ENCODE measurements at regions not wholly inside any gene's neighbourhood (a gene's known extent, or its start where the extent isn't known, plus 50 kb on each side); places are given as distances from the start of the nearest gene placed in this dataset.

- no peak for TF ChIP-seq CTCF (IDR thresholded peaks at IDR 0.05)
- no peak for TF ChIP-seq POLR2A (IDR thresholded peaks at IDR 0.05)
Measured at GRCh38 chr21:38619992-38620479, 121.8 kb upstream of the ERG start.
